NCI-H1694 treated with DMSO at 0.1 percent for 48 hours (cell line): ENCODE measurements at regions not wholly inside any gene's neighbourhood (a gene's known extent, or its start where the extent isn't known, plus 50 kb on each side); places are given as distances from the start of the nearest gene placed in this dataset.
"Not testable (repeated sequence)": the region's sequence is repeated elsewhere in the genome, so short reads cannot be mapped to it uniquely, and the experiment has no call there.

Source experiments
- DNase-seq: peaks from one replicate; lab custom pipeline; 2025; lab: John Stamatoyannopoulos, UW

DNA sequence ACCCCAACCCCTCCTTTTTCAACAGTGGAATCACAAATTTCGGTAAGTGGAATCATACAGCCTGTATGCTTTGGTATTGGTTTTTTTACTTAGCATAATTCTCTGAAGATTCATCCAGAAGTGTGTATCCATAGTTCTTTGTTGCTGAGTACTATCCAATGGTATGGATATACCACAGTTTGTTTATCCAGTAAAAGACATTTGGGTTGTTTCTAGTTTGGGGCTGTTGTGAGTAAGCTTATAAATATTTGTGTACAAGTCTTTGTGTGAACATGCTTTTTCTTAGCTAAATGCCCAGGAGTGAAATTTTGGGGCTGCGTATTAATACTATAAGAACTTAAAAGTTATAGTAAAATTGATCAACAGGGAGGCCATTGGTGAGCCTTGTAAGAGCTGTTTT lies 57.5 kb upstream of the GC start:
- DNase-seq: no peak

DNA sequence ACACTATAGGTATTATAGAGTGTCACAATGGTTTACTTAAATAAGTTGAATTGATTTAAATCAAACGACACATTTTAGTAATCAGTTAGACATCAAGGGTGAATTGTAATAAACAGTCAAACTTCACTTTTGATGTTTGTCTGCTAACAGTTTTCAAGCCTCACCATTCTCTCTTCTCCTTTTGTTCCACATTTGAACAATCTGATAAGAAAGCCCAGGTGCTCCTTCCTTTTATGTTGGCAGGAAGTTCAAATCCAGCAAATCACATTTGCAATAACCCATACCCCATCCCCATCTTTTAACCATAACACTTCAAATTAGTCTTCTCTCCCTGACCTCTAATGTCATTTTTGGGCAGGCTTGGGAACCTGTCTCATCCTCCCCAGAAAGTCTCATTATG lies 63.4 kb upstream of the GC start:
- DNase-seq: no peak

DNA sequence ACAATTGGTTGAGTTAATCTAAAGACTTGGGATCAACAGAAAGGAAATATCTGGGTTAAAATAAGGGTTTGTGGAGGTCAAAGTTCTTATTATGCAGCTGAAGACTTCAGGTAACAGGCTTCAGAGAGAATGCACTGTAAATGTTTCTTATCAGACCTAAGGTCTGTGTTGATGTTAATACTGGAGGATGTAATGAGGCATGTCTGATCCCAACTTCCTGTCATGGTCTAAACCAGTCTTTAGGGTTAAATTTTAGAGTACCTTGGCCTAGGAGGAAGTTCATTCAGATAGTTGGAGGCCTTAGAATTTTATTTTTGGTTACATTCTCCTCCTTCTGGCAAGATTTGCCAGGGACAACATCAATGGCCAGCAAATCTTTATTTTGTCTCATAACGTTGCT lies 72.1 kb upstream of the GC start:
- DNase-seq: no peak

DNA sequence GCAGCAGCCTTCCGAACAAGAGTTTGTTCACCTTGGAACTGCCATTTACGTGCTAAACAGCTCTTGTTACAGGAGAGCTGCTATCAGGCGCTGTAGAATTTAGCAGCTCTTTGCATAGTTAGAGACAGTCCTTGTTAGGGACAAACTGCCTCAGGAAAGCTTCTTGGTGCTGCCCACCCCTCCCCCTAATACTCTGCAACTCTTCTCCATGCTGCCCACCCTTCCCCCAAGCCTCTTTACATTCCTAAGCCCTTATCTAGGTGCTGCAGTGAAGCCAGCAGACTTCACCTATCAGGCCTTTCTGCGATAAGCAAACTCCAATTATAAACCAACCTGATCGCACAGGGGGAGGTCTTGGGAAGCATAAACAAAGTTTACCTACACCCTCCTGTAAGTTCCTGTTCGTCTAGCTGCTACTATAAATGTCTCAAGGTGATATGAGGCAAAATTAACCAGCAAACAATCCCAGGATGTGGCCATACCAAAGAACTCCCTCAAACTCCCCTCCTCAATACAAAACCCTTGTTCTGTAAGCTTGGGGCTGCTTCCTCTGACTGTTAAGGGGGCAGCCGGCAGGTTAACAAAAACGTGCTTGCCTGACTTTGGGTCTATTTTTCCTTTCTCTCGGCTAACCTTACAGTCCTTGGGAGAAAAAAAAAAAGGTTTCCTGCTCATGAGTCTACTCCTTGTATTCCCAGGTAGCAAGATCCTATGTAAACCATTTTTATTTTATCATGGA lies 74.0 kb upstream of the GC start:
- DNase-seq: no peak

DNA sequence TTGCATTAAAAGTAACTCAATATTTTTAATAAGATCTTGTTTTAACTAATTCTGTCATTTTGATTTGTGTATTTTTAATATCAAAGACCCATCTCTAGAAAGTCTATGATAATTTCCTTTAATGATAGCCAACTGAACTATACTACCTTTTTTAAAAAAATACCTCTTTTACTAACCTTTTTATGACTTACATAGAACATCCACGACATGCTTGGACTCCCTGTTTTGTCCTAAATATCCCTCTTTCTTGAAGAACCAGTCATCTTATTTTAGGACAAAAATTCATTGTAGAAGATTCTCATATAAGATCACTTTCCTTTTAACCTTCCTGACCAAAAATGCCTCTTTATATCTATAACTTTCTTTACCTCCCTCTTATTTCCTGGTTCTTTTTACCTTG lies 76.8 kb upstream of the GC start:
- no peak for DNase-seq

DNA sequence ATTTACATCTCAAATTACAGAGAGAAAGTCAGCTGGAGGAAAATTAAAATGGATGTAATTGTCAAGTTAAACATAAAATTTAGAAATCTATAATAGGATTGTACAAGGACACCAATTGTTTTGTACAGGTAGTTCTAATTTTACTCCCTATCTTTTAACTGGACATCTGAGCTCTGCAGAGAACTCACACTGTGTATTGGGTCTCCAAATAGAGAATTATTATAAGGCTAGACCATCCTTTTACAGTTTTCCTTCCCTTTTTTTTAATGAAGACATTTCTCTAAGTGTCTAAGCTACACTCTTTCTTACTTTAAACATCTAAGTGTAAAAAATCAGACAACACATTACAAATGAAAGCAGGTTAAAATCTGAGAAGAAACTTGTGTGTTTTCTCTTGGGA lies 78.4 kb upstream of the GC start:
- DNase-seq: no peak

DNA sequence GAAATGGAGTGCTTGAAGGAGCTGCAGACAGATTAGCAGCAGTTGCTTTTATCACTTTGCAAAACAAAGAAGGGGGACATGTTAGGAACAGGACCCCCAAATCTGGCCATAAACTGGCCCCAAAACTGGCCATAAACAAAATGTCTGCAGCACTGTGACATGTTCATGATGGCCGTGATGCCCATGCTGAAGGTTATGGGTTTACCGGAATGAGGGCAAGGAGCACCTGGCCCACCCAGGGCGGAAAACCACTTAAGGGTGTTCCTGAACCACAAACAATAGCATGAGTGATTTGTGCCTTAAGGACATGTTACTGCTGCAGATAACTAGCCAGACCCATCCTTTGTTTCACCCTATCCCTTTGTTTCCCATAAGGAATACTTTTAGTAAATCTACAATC lies 79.6 kb upstream of the GC start:
- DNase-seq: no peak

DNA sequence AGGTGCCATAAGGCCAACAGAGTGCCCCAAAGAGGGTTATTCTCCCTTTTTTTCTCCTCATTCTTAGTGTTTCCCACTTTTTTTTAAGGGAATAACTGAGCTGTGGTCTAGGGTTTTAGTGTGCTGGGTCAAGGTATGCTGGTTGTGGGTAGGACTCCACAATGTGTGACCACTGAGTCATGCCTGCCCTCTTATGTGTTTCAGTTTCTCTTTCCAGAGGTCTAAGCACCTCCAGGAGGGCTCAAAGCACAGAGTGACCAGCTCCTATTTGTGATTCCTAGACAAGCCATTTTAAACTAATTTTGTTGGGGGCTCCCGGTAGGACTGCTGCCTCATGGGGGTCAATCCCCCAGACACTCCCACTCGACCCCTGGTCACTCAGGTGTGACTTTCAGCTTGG lies 80.5 kb upstream of the GC start:
- DNase-seq: no peak

DNA sequence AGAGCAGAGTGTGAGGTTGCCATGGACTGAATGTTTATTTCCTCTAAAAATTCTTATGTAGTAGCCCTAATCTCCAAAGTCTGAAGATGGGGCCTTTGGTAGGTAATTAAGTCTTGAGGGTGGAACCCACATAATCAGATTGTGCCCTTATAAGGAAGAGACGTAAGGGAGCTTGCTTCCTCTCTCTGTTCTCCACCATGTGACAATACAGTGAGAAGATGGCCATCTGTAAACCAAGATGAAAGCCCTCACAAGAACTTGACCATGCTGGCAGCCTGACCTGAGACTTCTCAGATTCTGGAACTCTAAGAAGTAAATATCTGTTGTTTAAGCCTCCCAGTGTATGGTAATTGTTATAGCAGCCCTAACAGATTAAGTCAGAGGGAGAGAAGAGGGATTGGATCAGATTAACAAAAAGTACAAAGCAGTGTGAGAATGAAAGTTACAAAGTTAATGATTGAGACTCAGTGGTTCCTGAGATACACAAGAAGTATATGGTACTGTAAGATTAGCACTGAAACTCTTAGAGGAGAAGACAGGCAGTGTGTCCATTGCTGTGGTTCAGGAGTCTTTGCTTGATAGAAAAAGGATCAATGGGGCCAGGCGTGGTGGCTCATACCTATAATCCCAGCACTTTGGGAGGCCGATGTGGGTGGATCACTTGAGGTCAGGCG lies 82.5 kb upstream of the GC start:
- DNase-seq: no peak

DNA sequence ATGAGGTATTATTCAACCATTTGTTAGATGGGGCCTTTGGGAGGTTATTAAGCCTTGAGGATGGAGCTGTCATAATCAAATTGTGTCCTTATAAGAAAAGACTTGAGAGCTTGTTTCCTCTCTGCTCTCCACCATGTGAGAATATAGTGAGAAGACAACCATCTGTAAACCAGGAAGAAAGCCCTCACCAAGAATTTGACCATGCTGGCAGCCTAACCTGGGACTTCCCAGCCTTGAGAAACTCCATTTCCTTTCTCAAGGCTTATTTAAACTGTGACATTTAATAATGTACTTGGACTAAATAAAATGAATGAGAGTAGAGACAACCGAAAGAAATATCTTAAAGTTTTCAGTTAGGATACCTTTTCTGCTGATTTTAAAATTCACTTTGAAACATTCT lies 83.7 kb upstream of the GC start:
- DNase-seq: no peak

DNA sequence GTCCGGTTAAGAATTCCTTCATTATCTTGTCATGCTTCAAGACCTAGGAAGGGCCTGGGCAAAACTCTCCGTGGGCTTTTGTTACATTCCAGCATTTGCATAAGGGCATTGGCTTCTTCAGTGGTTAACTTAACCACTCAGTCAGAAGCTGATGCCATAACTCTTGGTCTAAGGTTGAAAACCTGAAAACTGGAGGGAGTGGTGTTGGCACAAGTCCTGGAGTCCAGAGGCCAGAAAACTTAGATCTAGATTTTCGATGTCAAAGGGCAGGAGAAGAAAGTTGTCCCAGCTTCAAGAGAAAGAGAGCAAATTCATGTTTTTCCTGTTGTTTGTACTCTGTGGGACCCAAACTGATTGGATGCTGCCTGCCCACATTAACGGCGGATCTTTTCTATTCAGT lies 86.6 kb upstream of the GC start:
- no peak for DNase-seq

DNA sequence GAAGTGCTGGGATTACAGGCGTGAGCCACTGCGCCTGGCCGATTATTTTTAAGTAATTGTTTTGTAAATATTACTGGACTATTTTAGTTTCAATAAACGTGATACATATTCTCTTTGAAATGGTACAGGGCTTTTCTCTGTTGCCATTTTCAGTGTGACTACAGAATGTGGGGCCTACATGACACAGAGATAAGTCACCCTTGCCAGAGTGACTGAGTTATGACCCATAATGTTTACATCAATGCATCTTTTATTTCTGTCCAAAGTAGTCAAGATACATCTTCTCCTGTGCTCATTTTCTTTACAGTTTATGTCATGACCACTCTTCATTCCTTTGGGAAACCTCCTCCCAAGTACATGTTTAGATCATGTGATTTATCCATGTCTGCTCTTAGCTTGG lies 88.3 kb upstream of the GC start:
- DNase-seq: no peak

DNA sequence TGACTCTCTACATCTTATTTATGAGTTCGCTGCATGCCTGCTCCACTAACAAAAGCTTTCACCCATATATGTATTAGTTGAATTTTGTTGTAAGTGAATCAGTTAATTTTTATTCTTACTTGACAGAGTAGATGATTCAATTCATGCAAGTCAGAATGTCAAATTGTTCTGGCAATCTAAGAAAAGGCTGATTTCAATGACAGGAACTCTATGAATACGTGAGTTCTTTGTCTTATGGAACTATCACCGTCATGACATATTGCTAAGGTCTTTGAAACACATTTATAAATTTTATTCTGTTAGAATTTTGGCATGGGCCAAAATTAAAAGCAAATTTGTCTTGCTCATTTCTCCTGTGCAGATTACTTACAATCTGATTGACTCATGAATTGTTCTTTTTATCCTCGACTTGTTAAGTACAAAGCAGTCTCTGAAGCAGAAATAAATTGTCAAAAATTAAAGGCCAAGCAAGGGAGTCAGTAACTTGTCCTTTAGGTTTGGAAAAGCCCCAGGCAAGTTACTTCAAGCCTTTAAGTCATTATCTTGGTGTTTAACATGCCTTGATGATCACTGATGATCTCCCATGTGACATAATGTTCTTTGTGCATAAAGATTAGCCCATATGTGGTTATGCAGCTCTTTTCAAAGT lies 89.0 kb upstream of the GC start:
- no peak for DNase-seq

DNA sequence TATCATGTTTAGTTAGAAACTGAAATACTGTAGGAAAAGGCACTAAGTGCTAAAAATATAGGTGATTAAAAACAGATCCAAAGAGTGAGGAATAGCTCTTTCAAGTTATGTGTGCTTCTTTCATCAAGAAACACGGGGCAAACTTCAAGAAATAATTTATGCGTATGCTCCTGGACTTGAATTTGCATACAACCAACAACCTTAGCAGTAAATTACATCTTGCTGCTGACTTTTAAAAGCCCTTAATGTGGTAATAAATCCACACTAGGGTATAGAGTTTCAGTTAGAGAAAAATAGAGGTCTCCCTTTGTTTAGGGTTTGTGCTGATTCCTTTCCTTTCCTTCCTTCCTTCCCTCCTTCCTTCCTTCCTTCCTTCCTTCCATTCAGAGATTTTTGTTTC lies 94.5 kb upstream of the GC start:
- no peak for DNase-seq

DNA sequence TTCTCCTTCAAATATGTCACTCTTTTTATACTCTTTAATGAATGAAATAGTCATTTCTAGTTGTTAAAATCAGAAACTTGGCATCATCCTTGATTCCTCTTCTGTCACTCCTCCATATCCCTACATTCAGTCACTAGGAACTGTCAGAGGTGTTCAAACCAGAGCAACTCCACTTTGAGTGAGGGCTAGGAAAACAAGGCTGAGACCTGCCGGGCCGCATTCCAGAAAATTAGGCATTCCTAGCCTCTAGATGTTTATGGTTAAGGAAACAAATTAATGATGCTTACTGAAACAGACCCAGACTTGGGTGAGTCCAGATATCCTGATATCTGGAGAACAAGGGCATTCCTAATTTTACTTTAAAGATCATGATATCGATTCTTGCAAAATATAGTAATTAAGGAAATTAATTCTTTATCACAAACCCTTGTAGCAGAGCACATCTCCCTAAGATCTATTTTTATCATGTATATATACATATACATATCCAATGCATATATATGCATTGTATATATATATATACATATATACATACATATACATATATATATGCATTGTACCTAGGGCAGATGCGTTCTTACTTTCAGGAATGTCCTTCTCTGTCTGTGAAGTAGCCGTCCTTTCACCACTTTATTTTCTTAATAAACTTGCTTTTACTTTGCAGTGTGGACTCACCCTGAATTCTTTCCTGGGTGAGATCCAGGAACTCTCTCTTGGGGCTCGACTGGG lies 98.4 kb upstream of the GC start:
- DNase-seq: no peak

DNA sequence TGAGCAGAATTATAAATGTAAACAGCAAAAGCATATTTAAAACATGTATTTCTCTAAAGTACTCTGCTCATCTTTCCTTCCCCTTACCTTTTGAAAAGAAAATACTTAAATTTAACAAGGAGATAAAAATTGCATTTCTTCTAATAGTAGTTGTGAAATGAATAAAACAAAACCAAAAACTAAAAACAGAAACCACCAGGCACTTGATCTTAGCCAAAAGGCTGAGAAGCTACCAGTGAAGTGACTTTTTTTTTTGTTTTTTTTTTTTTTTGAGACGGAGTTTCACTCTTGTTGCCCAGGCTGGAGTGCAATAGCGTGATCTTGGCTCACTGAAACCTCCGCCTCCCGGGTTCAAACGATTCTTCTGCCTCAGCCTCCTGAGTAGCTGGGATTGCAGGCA lies 116.5 kb upstream of the GC start:
- DNase-seq: not testable (repeated sequence)

DNA sequence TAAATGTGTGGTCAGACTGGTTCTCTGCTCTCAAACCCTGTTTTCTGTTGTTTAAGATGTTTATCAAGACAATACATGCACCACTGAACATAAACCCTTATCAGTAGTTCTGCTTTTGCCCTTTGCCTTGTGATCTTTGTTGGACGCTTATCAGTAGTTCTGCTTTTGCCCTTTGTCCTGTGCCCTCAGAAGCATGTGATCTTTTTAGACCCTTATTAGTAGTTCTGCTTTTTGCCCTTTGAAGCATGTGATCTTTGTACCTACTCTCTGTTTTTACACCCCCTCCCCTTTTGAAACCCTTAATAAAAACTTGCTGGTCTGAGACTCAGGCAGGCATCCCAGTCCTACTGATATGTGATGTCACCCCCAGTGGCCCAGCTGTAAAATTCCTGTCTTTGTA lies 121.7 kb upstream of the GC start:
- not testable (repeated sequence) for DNase-seq

DNA sequence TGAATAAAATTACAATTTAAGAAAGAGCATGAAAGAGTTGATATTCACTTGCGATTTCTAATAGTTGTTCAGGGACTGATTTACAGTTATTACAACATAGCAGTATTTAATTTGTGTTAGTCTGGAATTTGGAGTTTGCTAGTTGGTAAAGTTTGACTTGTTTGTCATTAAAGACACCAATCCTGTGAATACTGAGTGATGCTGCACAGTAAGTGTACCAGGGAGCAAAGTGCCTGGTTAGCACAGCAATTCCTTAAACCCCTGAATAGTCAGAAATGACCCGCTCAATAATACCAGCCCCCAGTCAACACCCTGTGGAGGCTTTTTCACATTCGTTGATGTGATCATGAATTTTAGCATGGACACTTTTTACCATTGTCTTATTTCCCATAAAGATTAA lies 122.2 kb upstream of the GC start:
- DNase-seq: no peak

DNA sequence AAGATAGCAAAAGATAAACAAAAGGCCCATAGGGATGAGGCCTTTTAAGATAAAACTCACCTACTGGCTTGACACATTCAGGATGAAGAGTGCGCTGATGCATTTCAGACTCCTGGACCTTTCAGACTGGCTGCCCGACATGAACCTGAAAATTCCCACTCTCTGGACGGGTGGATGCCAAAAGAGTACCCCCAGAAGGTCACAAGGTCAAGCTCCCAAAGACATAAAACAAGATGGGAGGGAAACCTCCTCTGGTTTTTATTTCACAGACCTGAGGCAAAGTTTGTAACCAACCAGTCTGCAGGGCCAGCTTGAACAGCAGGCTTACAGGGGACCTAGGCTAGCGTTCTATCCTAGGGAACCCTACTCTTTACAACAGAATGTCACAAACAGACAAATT lies 123.2 kb upstream of the GC start:
- no peak for DNase-seq

DNA sequence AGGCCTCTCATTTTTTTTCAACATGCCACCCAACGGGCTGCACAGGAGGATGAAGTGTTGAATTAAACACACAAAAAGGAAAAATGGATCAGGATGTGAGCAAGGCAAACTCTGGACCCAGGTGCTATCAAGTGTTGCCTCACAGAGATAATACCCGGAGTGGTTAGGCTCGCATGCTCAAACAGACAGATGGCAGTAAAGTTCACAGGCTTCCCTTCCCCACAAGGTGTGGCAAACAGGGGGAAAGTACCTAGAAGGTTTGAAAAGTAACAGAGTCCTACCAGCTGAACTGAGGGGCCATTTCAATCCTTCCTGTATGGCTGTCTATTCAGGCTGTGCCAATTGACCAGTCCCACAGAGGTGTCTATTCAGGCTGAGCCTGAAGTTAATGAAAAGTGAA lies 123.9 kb upstream of the GC start:
- DNase-seq: no peak

DNA sequence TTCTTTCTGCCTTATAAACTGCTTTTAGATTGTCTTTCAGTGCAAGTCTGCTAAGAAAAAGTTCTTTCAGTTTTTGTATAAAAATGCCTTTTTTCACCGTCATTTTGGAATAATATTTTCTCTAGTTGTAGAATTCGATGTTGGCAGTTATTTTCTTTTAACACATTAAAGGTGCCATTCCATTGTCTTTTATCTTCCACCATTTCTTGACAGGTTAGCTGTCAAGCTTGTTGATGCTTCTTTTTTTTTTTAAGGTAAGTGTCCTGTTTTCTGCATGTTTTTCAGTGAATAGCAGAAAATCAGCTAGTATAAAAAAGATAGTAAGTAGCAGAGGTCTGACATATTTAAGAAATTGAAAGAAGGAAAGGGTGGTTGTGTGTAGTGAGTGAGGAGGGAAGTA lies 118.5 kb upstream of the NPFFR2 start:
- DNase-seq: no peak

DNA sequence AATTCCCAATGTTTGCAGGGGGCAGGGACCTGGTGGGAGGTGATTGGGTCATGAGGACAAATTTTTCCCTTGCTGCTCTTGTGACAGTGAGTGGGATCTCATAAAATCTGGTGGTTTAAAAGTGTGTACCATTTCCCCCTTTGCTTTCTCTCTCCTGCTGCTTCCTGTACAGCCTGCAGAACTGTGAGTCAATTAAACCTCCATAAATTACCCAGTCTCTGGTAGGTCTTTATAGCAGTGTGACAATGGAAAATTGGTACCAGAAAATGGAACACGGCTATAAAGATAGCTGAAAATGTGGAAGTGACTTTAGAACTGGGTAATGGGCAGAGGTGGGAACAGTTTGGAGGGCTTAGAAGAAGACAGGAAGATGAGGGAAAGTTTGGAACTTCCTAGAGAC lies 108.7 kb upstream of the NPFFR2 start:
- DNase-seq: no peak

DNA sequence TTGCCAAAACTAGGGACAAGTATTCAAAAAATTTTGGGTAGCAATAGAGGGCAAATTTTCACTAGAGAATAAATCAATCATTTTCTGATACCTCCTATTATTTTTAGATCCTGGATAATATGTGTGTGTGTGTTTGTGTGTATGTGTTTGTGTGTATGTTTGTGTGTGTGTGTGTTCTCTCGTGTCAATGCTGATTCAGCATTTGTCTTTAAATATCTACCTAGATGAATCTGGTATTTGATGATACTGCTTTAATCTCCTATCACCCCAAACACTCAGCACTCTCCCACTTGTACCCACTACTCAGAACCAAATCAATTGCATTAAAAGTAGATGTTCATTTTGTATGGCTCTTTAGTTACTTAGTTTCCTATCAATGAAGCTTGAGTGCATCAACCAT lies 101.3 kb upstream of the NPFFR2 start:
- no peak for DNase-seq
